ENCODE measurements at regions not wholly inside any gene's neighbourhood (a gene's known extent, or its start where the extent isn't known, plus 50 kb on each side); places are given as distances from the start of the nearest gene placed in this dataset.
"Not testable (repeated sequence)": the region's sequence is repeated elsewhere in the genome, so short reads cannot be mapped to it uniquely, and the experiment has no call there.

- Histone ChIP-seq H3K27me3 (no peaks in the 10 kb centered on the region), H3K9me3 (replicated peaks) (no peaks in the 10 kb centered on the region), H3K36me3 (no peaks in the 10 kb centered on the region), H3K4me1 (no peaks in the 10 kb centered on the region), H3K27ac (no peak overlapping the region), H3K4me3 (no peak overlapping the region)
- no peak for DNase-seq
These were observed 684.7 kb downstream of the EFNA5 start for GRCh38 chr5:106986006-106986405.

- no peak overlapping the region for H3K27ac ChIP-seq
- H3K9me3 ChIP-seq (replicated peaks): no peaks in the 10 kb centered on the region
- H3K4me3 ChIP-seq: no peak overlapping the region
- H3K27me3 ChIP-seq: no peaks in the 10 kb centered on the region
- H3K4me1 ChIP-seq: no peaks in the 10 kb centered on the region
- no peak for DNase-seq
- H3K36me3 ChIP-seq: no peaks in the 10 kb centered on the region
These were observed 685.6 kb downstream of the EFNA5 start for GRCh38 chr5:106985174-106985573.

DNA sequence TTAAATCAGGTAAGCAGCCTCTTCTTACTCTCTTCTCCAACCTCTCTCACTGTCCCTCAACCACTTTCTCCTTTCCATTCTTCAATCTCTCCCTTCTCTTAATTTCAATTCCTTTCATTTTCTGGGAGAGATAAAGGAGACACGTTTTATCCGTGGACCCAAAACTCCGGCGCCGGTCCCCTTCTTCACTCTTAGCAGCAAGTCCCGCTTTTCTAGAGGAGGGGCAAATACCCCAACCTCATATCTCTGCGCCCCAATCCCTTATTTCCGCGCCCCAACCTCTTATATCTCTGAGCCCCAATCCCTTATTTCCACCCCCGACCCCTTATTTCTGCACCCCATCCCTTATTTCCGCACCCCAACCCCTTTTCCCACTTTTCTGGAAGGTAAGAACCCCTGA is 691.6 kb downstream of the EFNA5 start:
- H3K27ac ChIP-seq; H3K4me3 ChIP-seq; H3K36me3 ChIP-seq; H3K4me1 ChIP-seq; H3K27me3 ChIP-seq; DNase-seq; H3K9me3 ChIP-seq (replicated peaks): not testable (repeated sequence)

- not testable (repeated sequence) for DNase-seq; H3K4me3 ChIP-seq; H3K9me3 ChIP-seq (replicated peaks); H3K27me3 ChIP-seq; H3K27ac ChIP-seq; H3K36me3 ChIP-seq; H3K4me1 ChIP-seq
These were observed 692.1 kb downstream of the EFNA5 start for GRCh38 chr5:106978582-106979165.

DNA sequence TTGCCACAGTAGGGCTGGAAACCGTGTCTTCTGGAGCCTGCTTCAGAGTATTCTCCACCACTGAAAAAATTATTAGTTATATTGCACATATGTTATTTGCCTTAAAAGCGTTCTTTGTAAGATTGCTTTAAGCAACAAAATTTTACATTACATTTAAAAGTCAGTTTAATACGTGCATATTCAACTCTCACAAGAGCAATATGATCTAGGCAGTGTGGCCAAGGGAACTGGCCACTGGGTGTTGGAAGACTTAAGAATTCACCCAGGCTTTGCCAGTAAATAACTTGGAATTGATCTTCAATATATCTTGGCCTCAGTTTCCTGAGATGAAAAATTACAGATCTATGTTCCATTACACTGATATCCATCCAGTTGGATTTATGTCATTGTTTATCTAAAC is 694.4 kb downstream of the EFNA5 start:
- no peak overlapping the region for H3K27ac ChIP-seq
- no peaks in the 10 kb centered on the region for H3K4me1 ChIP-seq
- H3K36me3 ChIP-seq: no peaks in the 10 kb centered on the region
- no peak overlapping the region for H3K4me3 ChIP-seq
- H3K27me3 ChIP-seq: no peaks in the 10 kb centered on the region
- DNase-seq: no peak
- H3K9me3 ChIP-seq (replicated peaks): no peaks in the 10 kb centered on the region

GRCh38 chr5:106974272-106974671 is 696.5 kb downstream of the EFNA5 start:
- Histone ChIP-seq H3K4me1 (no peaks in the 10 kb centered on the region), H3K27ac (no peak overlapping the region), H3K9me3 (replicated peaks) (no peaks in the 10 kb centered on the region), H3K4me3 (no peak overlapping the region), H3K36me3 (no peaks in the 10 kb centered on the region), H3K27me3 (no peaks in the 10 kb centered on the region)
- DNase-seq: no peak

DNA sequence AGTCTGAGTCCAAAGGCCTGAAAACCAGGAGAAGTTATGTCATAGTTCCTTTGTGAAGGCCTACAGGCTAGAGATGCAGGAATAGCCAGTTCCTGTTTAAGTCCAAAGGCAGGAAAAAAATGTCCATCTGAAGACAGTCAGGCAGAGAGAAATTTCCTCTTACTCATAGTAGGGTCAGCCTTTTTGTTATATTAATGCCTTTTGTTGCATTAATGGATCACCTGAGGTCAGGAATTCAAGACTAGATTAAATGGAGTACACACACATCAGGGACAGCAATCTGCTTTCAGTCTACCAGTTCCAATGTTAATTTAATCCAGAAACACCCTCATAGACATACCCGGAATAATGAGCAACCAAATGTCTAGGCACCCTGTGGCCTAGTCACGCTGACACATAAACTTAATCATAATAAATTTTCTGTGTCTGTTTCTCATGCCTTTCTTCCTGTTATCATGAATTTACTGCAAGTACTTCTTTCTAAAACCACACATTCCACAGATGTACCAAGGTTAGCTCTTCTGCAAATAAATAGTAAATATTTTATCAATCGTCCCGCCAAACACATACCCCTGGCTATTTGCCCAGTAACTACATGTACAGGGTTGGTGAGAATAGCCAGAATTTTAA is 703.9 kb downstream of the EFNA5 start:
- H3K4me3 ChIP-seq: no peak overlapping the region
- H3K27ac ChIP-seq: no peak overlapping the region
- no peaks in the 10 kb centered on the region for H3K4me1 ChIP-seq
- no peak for DNase-seq
- H3K27me3 ChIP-seq: no peaks in the 10 kb centered on the region
- H3K36me3 ChIP-seq: no peaks in the 10 kb centered on the region
- H3K9me3 ChIP-seq (replicated peaks): 0 out of 2 replicates have a peak, but pooled peaks cover 3% of the 10 kb centered on the region

DNA sequence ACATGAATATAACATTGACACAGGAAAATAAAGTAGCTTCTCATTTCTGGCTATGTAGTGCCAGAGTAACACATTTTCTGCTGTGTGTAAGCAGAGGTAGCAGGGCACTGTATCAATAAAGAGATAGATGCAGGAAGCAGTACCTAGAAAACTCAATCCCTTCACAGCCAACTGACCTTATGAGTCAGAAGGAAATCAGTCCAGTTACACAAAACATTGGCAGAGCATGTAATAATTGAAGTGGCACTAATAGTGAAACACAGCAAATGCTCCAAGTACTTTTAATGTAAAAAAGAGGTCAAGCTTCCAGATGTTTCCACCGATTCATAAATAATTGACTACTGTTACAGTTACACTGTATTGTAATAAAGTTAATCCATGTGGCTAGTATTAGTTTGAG is 706.6 kb downstream of the EFNA5 start:
- H3K36me3 ChIP-seq: no peaks in the 10 kb centered on the region
- H3K4me1 ChIP-seq: no peaks in the 10 kb centered on the region
- no peak overlapping the region for H3K4me3 ChIP-seq
- no peak overlapping the region for H3K27ac ChIP-seq
- no peak for DNase-seq
- H3K9me3 ChIP-seq (replicated peaks): peaks cover 3% of the 10 kb centered on the region; the same call in 1 of the 2 replicates
- H3K27me3 ChIP-seq: no peaks in the 10 kb centered on the region

GRCh38 chr5:106963630-106964029 is 707.1 kb downstream of the EFNA5 start:
- H3K27me3 ChIP-seq: no peaks in the 10 kb centered on the region
- DNase-seq: no peak

GRCh38 chr5:106962464-106963230 is 708.1 kb downstream of the EFNA5 start:
- Histone ChIP-seq H3K4me3 (no peak overlapping the region), H3K36me3 (no peaks in the 10 kb centered on the region), H3K27me3 (no peaks in the 10 kb centered on the region), H3K9me3 (replicated peaks) (peaks cover 3% of the 10 kb centered on the region; the same call in 1 of the 2 replicates), H3K4me1 (peaks cover 2% of the 10 kb centered on the region), H3K27ac (no peak overlapping the region)
- DNase-seq: no peak

More at GRCh38 chr5:106963630-106964029, 707.1 kb downstream of the EFNA5 start:
- no peak overlapping the region for H3K27ac ChIP-seq
- no peaks in the 10 kb centered on the region for H3K4me1 ChIP-seq
- peaks cover 3% of the 10 kb centered on the region; the same call in 1 of the 2 replicates for H3K9me3 ChIP-seq (replicated peaks)
- H3K36me3 ChIP-seq: no peaks in the 10 kb centered on the region
- H3K4me3 ChIP-seq: no peak overlapping the region

GRCh38 chr5:106959387-106959786 is 711.4 kb downstream of the EFNA5 start:
- Histone ChIP-seq H3K4me3 (no peak overlapping the region), H3K9me3 (replicated peaks) (no peaks in the 10 kb centered on the region; the same call in 1 of the 2 replicates), H3K27ac (no peak overlapping the region), H3K27me3 (no peaks in the 10 kb centered on the region), H3K4me1 (peaks cover 16% of the 10 kb centered on the region), H3K36me3 (no peaks in the 10 kb centered on the region)
- DNase-seq: peak in 1 of 2 experiments; percentile 16

DNA sequence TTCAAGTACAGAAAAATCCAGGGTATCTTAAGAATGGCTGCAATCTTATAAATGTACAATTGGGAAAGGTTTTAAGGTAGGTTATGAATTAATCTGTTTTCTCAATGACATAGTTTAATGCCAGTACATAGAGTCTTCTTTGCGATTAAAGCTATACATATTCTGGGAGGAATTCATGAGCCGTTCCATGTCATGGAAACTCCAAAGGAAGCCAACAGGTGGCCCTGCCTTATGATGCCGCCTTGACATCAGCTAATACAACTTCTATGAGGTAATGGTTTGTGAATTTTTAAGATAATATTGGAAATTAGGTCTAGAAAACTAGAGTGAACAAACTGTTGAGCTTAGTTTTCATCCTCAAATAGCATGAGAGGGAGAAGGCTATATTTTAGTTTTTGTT is 713.4 kb downstream of the EFNA5 start:
- peaks cover 16% of the 10 kb centered on the region for H3K4me1 ChIP-seq
- peak overlapping the region; percentile 85 for H3K27ac ChIP-seq
- DNase-seq: peak; percentile 30 to 62
- no peaks in the 10 kb centered on the region for H3K27me3 ChIP-seq
- no peaks in the 10 kb centered on the region; the same call in 1 of the 2 replicates for H3K9me3 ChIP-seq (replicated peaks)
- H3K4me3 ChIP-seq: no peak overlapping the region
- no peaks in the 10 kb centered on the region for H3K36me3 ChIP-seq

GRCh38 chr5:106956886-106957285 is 713.9 kb downstream of the EFNA5 start:
- Histone ChIP-seq H3K4me3 (no peak overlapping the region), H3K27ac (peak overlapping the region; percentile 85), H3K27me3 (no peaks in the 10 kb centered on the region), H3K36me3 (no peaks in the 10 kb centered on the region), H3K4me1 (peaks cover 16% of the 10 kb centered on the region), H3K9me3 (replicated peaks) (no peaks in the 10 kb centered on the region; the same call in 1 of the 2 replicates)
- peak; percentile 70 to 86 for DNase-seq

- Histone ChIP-seq H3K4me1 (peaks cover 16% of the 10 kb centered on the region), H3K27ac (peak overlapping the region; percentile 85), H3K36me3 (no peaks in the 10 kb centered on the region), H3K4me3 (no peak overlapping the region), H3K9me3 (replicated peaks) (no peaks in the 10 kb centered on the region; the same call in 1 of the 2 replicates), H3K27me3 (no peaks in the 10 kb centered on the region)
- peak in 1 of 2 experiments; percentile 9 for DNase-seq
These were observed 714.5 kb downstream of the EFNA5 start for GRCh38 chr5:106956187-106956586.

DNA sequence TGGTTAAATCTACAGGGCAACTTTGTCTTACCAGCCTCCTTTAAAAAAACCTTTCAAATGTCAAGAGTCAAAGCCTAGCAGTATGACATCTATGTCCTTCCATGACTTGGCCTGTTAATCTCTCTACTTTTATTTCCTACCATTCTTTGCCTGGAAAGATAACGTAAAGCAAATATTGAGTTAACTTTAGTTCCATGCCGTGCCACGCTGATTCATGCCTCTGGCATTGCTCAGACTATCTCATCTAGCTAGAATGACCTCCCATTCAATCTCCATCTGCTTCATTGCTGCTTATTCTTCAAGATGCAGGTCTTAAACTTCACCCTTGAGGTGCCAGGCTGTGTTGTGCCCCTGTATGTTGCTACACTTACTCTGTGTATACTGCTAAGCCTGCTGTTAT is 729.8 kb downstream of the EFNA5 start:
- DNase-seq: no peak
- no peaks in the 10 kb centered on the region for H3K36me3 ChIP-seq
- no peak overlapping the region for H3K27ac ChIP-seq
- H3K4me3 ChIP-seq: no peak overlapping the region
- H3K9me3 ChIP-seq (replicated peaks): no peaks in the 10 kb centered on the region
- no peaks in the 10 kb centered on the region for H3K4me1 ChIP-seq
- no peaks in the 10 kb centered on the region for H3K27me3 ChIP-seq

Data from SJCRH30 (cell line).